Raji (cell line): ENCODE measurements at regions not wholly inside any gene's neighbourhood (a gene's known extent, or its start where the extent isn't known, plus 50 kb on each side); places are given as distances from the start of the nearest gene placed in this dataset.

Experiments used
- POLR2A ChIP-seq: IDR thresholded peaks from 2 replicates; pipeline ENCODE4 v1.6.1; 2011; ENCODE audit warnings: low read depth, low read length, control low read depth; ENCODE audit not compliant: insufficient read depth

DNA sequence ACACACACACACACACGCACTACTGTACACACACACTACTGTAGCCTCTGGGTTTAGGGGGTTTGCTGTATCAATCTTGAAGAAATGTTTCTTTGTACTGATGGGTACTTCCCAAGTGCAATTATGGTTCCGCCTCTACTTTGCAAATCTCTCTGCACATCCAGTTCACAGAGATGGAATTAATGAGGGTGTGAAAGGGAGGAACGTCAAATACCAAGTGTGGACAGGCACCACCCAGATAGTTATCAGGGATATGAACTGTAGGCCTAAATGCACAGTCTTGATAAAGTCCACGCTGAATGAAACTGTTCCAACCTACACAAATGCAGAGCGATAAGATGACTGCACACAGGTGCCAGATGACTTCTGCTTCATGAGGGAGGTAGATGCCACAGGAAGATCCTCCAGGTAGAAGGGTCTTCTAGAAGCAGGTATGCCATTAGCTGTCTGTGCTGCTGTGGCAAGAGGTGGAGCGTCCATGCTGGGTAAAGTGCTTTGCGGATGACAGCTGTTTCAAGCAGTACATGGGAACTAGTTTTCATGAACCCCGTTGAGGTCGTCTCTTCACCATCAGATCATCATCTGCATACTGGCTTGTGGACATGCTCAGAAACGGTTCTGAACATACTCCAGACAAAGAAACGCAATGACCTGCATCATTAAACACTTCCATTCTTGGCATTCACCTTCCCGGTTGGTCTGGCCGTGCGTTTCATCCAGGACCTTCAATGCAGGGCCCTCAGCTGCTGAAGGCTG lies 314.3 kb upstream of the RTL1 start:
- no peak for TF ChIP-seq POLR2A

DNA sequence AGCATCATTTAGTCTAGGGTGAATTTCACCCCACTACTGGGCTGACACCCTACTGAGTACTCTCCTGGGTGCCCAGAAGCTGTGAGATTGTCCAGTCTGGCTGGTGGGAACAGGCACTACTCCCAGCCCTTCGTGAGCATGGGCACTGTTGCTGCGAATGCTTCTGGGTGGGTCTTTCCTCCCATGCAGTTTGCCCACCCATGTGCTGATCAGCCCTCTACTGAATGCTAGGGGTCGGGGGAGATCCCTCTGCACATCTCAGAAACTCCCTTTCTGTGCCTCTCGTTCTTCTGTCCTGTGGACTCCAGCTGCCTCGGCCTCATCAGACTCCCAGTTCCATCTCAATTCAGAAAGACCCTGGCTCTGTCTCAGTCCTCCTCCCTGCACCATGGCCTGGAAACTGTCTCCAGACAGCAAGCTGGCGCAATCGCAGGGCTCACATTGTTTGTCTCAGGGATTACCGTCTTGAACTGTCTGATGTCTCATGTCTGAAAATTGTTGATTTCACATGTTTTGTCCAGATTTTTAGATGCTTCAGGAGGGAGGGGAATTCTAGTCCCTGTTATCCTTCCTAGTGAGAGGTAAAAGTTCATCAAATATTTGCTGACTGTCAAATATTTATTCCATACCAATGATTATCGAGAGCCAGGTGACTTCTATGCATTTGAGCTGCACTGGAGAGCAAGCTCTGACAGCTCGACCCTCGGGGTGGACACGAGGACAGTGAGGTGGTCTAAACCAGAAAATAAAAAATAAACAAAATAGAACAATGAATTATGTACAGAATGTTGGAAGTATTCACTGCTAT lies 316.6 kb upstream of the RTL1 start:
- TF ChIP-seq POLR2A: no peak

DNA sequence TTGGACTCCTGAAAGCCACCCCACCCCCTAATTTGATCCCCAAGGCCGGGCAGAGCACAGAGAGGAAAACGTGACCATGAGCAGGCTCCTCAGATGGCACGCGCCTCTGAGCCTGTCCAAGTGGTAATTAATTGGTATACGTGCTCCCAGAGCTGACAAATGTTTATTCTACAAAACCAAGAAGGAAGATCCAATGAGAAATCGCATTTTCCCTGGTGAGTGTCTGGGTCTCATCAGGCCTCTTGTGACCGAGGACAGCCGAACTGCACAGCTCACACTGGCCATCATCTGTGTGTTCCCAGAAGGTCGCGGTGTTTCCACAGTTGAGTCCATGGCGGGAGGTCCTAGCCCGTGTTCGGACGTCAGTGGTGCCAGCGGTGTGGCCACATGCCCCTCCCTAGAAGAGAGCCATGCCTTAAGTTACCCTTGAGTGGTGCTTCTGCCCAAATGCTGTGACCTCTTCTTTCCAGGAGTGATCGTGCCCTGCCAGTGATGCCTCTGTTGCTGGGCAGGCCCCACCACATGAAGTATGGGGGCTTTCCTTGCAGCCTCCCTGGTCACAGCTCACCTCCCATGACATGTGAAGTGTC lies 317.5 kb upstream of the RTL1 start:
- no peak for TF ChIP-seq POLR2A

DNA sequence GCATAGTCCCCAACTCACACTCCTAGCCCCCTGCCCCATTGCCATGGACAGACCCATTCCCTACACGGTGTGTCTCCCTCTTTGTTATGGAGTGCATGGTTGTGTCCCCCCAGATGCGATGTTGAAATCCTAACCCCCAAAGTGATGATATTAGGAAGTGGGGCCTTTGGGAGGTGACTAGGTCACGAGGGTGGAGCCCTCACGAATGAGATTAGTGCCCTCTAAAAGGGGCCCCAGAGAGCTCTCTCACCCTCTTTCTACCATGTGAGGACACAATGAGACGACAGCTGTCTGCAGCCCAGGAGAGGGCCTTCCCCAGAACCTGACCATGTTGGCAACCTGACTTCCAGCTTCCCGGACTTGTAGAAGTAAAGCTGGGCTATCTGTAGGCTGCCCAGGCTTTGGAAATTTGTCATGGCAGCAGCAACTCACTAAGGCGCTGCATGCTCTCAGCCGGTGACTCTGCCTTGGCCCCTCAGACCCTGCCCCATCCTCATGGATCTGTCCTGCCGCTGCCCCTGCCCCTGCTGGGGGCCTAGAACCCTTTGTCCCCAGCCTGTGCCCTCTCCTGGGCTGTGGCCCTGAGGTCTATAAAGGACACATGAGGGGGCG lies 318.1 kb upstream of the RTL1 start:
- TF ChIP-seq POLR2A: no peak

DNA sequence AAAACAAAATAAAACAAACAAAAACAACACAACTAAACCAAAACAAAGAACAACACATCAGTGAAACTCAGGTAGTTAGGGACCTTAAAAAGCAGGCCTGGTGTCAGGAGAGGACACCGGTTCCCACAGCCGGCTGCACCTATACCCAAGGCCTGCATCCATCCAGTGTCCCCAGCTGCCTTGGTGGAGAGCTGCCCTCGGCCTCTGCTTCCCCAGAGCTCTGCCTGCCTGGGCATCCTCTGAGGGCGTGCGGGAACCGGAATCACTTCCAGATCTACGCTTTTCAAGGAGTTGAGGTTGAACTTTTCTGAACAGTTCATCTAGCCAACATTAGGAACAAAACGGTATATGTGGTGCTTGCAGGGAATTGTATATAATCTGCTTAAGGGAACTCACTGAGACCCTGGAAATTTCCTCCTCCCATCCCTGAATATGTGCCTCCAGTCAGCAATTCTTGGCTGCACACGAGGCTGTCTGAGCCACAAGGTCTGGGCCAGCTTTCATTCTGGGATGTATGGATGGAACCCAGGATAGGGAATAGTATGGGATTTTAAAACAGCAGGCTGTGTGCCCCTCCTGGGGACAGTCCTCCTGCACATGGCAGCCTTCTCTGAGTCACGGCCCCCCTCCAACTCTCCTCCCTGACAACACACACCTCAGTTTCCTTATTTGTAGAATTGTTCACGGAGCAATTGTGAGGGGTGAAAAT lies 319.0 kb upstream of the RTL1 start:
- TF ChIP-seq POLR2A: no peak

DNA sequence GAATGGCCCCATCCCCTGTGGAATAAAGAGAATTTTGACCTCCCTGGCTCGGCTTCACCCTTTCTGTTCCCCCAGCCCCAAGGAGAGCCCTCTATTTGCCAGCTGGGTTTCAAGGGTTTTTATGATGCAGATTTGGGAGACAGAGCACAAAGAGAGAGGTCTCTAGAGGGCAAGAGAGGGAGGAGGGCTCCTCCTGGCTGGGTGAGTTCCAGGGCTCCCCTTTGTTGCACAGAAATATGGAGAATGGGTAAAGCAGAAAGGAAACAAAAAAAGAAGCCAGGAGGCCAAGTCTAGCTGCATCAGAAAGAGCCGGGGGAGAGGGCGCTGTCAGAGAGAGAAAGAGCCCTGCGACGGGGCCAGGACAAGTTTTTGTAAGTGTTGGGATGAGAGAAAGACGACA lies 319.6 kb upstream of the RTL1 start:
- TF ChIP-seq POLR2A: no peak

DNA sequence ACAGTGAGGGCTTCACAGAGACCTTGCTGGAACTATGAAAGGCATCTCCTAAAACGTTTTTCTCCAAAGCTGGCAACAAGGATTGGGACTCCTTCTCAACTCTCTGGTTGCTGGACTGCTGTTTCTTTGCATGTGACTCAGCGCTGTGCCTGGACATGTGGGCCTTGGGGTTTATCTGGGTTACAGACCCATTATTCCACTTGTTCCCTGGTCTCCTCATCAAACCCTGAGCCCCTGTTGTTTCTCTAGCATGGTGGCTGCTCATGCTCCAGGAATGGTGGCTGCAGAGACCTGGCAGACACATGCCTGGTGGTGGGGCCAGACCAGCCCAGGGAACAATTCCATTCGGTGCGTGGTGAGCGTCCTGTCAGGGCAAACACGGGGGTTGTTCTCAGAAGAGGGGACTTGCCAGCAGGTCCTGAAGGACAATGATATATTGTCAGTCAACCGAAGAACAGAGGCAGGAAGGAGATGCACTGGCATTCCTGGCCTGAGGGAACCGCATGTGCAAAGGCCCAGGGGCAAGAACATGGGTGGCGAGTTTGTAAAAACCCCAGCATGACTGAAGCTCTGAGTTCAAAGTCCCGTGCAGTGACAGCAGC lies 320.1 kb upstream of the RTL1 start:
- TF ChIP-seq POLR2A: no peak

DNA sequence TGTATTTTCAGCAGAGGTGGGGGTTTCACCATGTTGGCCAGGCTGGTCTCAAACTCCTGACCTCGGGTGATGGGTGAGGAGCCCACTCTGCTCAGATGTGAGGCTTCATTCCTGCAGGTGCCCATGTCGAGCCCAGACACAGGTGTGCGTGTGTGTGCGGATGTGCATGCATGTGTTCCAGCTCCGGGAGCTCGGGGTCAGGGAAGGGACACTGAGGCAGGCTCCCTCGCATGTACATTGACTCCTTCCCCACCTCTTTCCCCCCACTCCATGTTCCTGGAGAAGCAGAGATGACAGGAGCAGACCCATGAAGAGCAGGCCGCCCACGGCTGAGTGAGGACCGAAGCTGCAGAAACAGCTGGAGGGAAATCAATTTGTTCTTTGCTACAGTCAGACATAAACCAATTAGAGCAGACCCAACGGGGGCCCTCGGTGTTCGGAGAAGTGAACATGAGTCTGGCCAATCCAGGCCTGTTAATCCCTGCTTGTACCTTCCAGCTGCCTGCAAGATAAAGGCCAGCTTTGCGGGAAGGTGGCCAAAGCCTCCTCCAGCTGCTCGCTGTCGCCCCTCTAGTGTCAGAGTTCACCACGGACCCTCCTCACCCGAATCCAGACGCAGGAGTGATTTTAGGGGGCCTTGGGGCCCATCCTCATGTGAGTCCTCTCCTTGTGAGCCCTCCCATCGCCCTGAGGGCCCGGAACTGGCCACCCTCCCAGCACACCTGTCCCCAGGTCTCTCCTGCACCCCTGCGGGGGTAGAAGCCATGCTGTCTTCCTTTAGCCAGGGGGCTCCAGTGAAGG lies 321.0 kb upstream of the RTL1 start:
- no peak for TF ChIP-seq POLR2A

DNA sequence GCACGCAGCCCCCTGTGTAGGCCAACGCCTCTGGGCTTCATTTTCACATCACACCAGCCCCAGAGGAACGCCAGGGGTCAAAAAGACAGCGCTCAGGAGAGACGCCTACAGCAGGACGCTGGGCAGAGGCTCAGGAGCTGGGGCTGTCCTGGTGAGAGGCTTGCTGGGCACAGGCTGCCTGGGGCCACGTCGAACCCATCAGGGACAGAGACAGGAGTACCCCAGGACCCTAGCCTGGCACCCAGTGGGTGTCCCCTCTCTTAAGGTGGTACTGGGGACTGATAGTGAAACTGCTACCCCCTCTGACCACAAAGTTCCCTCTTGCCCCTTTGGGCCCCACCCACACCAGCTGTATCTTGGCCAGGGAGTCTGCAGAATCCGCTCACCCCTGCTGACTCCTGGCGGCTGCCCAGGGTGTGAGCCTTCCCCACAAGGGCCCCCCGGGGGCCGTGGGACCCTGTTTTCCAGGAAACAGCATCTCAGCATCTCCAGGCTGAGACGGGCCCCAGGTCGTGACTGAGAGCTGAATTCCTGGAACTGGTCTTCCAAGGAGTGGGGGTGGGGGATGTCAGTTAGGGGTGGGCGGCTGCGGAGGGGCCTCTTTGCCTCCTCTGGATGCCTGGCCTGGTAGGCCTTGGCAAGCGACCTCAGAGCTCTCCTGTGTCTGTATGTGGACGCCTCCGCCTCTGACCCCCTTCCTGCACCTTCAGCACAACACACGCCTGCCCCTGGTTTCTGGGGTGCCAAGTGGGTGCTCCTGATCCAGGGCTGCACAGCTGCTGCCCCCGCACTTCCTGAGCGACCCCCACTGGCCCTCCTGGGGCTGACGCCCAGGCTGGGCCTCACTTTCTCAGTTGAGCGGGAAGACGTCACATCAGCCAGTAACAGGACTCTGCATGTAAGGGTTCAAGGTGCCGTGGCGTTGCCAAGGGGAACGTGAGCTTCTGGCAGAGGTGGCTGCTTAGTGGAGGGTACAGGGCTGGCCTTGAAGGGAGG lies 321.9 kb upstream of the RTL1 start:
- TF ChIP-seq POLR2A: no peak

DNA sequence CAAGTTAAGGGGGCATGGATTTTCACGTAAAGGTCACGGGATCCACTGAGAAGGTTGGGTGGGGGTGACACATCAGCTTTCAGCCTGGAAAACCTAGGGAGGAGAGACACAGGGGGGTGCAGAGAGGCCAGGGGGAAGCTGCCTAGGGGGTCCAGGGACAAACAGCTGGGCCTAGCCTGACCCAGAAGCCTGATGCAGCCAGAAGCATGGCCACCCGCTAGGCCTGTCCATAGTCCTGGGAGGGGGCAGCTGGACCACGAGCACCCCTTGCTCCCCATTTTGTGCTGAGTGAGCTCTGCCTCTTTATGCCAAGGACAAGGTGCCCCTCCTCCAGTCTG lies 322.7 kb upstream of the RTL1 start:
- no peak for TF ChIP-seq POLR2A

DNA sequence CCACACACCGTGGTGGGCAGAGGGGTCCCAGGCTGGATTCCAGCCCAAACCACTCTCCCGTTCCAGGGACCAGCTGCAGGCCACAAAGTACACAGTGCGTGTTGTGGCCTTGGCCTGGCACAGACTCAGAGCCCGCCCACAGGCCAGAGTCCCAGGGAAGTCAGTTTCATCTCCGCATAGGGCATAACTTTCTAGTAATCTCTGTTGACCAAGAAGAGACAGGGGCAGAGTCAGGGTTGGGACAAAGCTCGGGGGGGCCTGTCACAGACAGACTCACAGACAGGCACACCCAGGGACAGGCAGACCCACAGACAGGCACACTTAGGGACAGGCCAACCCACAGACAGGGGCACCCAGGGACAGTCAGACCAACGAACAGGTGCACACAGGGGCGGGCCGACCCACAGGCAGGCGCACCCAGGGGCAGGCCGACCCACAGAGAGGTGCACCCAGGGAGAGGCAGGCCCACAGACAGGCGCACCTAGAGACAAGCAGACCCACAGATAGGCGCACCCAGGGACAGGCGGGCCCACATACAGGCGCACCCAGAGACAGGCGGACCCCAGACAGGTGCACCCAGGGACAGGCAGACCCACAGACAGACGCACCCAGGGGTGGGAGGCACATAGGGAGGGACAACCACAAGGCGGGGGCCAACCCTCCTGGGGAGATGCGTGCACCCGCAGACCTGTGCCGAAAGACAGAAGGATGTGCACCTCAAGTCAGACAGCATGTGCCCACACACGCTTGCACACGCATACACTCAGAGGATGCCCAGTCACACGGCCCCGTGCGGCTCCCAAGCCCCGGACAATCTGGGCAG lies 323.3 kb upstream of the RTL1 start:
- no peak for TF ChIP-seq POLR2A
